ENCODE measurements at regions not wholly inside any gene's neighbourhood (a gene's known extent, or its start where the extent isn't known, plus 50 kb on each side); places are given as distances from the start of the nearest gene placed in this dataset.

DNA sequence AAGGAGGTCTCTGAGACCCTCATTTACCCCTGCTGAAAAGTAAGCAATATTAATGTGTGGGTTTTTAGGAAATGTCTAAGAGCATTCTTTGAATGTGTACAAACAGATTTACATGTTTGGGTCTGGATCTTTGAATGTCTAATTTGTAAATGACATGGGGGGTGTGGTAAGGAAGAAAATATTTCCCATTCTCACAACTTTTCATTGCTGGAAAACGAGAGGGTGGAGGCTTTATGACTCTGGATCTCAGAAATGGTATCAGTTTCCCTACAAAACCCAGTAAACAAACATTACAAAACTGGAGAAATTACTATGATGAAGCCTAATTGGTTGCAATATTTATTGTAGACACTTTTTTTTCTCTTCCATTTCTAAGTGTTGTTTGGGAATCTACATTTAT is 98.1 kb upstream of the FOXB1 start:
- H3K79me2 ChIP-seq (ENCODE audit: control insufficient read depth, insufficient read depth, low read length): no peaks in the 10 kb centered on the region
- CTCF ChIA-PET: no interaction called here
- DNase-seq (ENCODE audit: low read depth, low spot score): no peak
- no TSS peak for BruUV-seq (replicated peaks)
- no peaks in the 10 kb centered on the region for H3K9me3 ChIP-seq (replicated peaks; ENCODE audit: control insufficient read depth, insufficient read depth, low read length)
- no peaks in the 10 kb centered on the region for H3K36me3 ChIP-seq (ENCODE audit: control insufficient read depth in 2 of 2, extremely low read depth in 1 of 2, insufficient read depth in 2 of 2, low read length in 2 of 2)
- peaks cover 3 to 14% of the 10 kb centered on the region in 2 experiments for H3K27me3 ChIP-seq (ENCODE audit: control insufficient read depth in 2 of 2, insufficient read depth in 2 of 2, low read length in 2 of 2)
- intact Hi-C loops (cut with micrococcal nuclease) (no loop called here), dilution Hi-C loops (cut with MboI; ENCODE audit: extremely low pct_ligation_motif_present, low sequenced_read_pairs) (no loop called here)
- POLR2A ChIA-PET: no interaction called here
- TF ChIP-seq FOS (IDR thresholded peaks at IDR 0.05; ENCODE audit: borderline replicate concordance, insufficient read depth, low read length): no peak
- TF ChIP-seq, protein P1, sequence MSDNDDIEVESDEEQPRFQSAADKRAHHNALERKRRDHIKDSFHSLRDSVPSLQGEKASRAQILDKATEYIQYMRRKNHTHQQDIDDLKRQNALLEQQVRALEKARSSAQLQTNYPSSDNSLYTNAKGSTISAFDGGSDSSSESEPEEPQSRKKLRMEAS (IDR thresholded peaks at IDR 0.05; ENCODE audit: insufficient read depth, insufficient read length): no peak
- no peak for TF ChIP-seq POLR2AphosphoS5 (IDR thresholded peaks at IDR 0.05; ENCODE audit: insufficient read depth, low read depth, low read length)
- H3K27ac ChIP-seq (ENCODE audit: insufficient read depth, low read depth, low read length): no peak overlapping the region
- no peaks in the 10 kb centered on the region for H4K20me1 ChIP-seq (replicated peaks; ENCODE audit: control insufficient read depth, extremely low read depth, insufficient read depth, low read length)
- no peak overlapping the region for H2AFZ ChIP-seq (ENCODE audit: low read depth, low read length)
- no peaks in the 10 kb centered on the region for H3K9me1 ChIP-seq (replicated peaks; ENCODE audit: control insufficient read depth, extremely low read depth, insufficient read depth, low read length)
- no peak for FAIRE-seq
- H3K4me2 ChIP-seq (ENCODE audit: insufficient read depth, low read length): no peak overlapping the region
- no peak overlapping the region for H3K9ac ChIP-seq (replicated peaks; ENCODE audit: extremely low read depth, insufficient read depth, low read length)
- H3K4me1 ChIP-seq (ENCODE audit: control insufficient read depth, extremely low read depth, insufficient read depth, low read length): no peaks in the 10 kb centered on the region
- no peak overlapping the region for H3K4me3 ChIP-seq (replicated peaks in 1 of 3; ENCODE audit: insufficient read depth in 1 of 3, low read depth in 1 of 3, low read length in 3 of 3)

DNA sequence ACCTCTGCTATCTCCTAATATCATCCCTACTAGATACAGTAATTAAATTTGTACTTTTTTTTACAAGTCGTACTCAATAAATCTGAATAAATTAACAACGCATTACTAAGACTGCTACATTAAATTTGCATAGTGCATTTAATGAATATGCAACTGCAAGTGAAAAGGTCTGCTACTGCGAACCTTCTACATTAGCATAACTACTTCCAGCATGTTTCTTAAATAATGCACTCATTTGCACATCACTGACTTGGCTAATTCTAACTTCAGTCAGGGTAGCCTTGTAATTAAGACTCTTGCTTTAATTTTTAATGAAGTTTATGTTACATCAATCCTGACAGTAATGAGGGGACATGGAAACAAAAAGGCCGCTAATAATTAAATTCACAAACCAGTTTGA is 98.9 kb upstream of the FOXB1 start:
- no peaks in the 10 kb centered on the region for H3K79me2 ChIP-seq (ENCODE audit: control insufficient read depth, insufficient read depth, low read length)
- H4K20me1 ChIP-seq (replicated peaks; ENCODE audit: control insufficient read depth, extremely low read depth, insufficient read depth, low read length): no peaks in the 10 kb centered on the region
- H3K4me3 ChIP-seq (replicated peaks in 1 of 3; ENCODE audit: insufficient read depth in 1 of 3, low read depth in 1 of 3, low read length in 3 of 3): no peak overlapping the region
- intact Hi-C loops (cut with micrococcal nuclease) (no loop called here), dilution Hi-C loops (cut with MboI; ENCODE audit: extremely low pct_ligation_motif_present, low sequenced_read_pairs) (no loop called here)
- H3K4me2 ChIP-seq (ENCODE audit: insufficient read depth, low read length): no peak overlapping the region
- no peak overlapping the region for H2AFZ ChIP-seq (ENCODE audit: low read depth, low read length)
- H3K36me3 ChIP-seq (ENCODE audit: control insufficient read depth in 2 of 2, extremely low read depth in 1 of 2, insufficient read depth in 2 of 2, low read length in 2 of 2): no peaks in the 10 kb centered on the region
- no peak for TF ChIP-seq EZH2 (IDR thresholded peaks at IDR 0.05; ENCODE audit: borderline replicate concordance, low read depth, low read length, severe bottlenecking)
- no peak for TF ChIP-seq GATA2 (IDR thresholded peaks at IDR 0.05; ENCODE audit: insufficient read depth, insufficient read length, low read depth, low read length)
- TF ChIP-seq MYC (IDR thresholded peaks at IDR 0.05; ENCODE audit: low read depth, low read length): no peak
- ChIA-PET POLR2A (no interaction called here), CTCF (no interaction called here)
- H3K9ac ChIP-seq (replicated peaks; ENCODE audit: extremely low read depth, insufficient read depth, low read length): no peak overlapping the region
- DNase-seq (ENCODE audit: low read depth, low spot score): no peak
- H3K27ac ChIP-seq (ENCODE audit: insufficient read depth, low read depth, low read length): no peak overlapping the region
- FAIRE-seq: no peak
- H3K9me3 ChIP-seq (replicated peaks; ENCODE audit: control insufficient read depth, insufficient read depth, low read length): no peaks in the 10 kb centered on the region
- no TSS peak for BruUV-seq (replicated peaks)
- H3K4me1 ChIP-seq (ENCODE audit: control insufficient read depth, extremely low read depth, insufficient read depth, low read length): no peaks in the 10 kb centered on the region
- peaks cover 3 to 14% of the 10 kb centered on the region in 2 experiments for H3K27me3 ChIP-seq (ENCODE audit: control insufficient read depth in 2 of 2, insufficient read depth in 2 of 2, low read length in 2 of 2)
- no peaks in the 10 kb centered on the region for H3K9me1 ChIP-seq (replicated peaks; ENCODE audit: control insufficient read depth, extremely low read depth, insufficient read depth, low read length)

All from endothelial cell of umbilical vein (primary cell).